Kidney tubule cell (primary cell): ENCODE measurements at regions not wholly inside any gene's neighbourhood (a gene's known extent, or its start where the extent isn't known, plus 50 kb on each side); places are given as distances from the start of the nearest gene placed in this dataset.
A peak's percentile ranks its signal among the peaks of the same experiment; 100 is the strongest.
"Not testable (repeated sequence)": the region's sequence is repeated elsewhere in the genome, so short reads cannot be mapped to it uniquely, and the experiment has no call there.

Source experiments
- DNase-seq: peaks from one replicate; pipeline ENCODE4 v3.0.0-alpha.2; 2018; ENCODE audit warnings: low spot score

DNA sequence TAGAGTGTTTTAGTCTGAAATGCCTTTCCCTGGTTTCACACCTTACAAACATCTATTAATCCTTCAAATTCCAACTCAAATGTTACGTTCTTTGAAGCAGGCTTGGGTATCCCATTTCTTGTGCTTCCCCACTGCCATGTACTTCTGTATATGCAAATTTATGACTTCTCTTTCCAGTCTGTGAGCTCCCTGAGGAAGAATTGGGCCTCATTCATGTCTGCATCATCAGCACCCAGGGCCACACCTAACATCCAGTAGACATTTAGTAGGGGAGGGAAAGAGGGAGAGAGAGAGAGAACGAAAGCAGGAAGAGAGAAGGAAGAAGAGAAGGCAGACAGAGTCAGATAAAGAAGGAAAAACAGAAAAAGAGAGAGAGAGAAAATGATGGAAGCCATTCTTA is 53.3 kb upstream of the KY start:
- DNase-seq, result no peak

- DNase-seq, result no peak
Observed at GRCh38 chr3:134704556-134704955, 53.7 kb upstream of the KY start.

DNA sequence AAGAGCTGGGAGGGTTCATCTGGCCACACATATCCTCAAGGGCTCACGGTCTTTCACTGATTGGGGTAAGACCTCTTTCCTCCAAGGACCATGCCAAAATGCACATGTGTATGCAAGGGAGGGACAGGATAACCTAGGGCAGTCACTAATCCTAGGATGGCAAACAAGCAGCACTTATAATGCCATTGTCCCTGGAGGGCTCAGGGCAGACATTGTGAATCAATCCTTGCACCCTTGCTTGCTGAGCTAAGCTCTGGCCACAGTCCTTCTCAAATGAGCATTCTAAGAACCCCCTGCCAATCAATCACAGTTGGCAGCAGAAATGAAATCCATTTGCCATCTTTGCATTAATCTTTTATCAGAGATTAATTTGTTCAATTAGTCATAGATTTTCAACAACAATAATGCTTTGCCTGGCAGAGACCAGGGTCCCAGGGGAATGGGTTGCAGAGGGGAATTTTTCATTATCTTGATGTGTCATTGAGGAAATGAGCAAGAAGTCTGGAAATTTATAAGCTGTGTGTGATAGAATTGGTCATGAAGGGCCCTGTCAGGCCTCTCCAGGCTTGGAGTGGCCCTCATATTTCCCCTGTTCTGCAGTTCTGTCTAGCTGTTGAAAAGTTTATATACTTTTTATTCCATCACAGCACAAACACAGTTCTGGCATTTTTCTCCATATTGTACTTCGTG is 57.2 kb upstream of the KY start:
- DNase-seq, result peak; percentile 66

GRCh38 chr3:134708671-134709070 is 57.8 kb upstream of the KY start:
- peak; percentile 85 for DNase-seq

- DNase-seq, result peak; percentile 6
Observed at GRCh38 chr3:134709076-134709475, 58.3 kb upstream of the KY start.

GRCh38 chr3:134709561-134710312 is 58.9 kb upstream of the KY start:
- DNase-seq, result peak; percentile 20

DNA sequence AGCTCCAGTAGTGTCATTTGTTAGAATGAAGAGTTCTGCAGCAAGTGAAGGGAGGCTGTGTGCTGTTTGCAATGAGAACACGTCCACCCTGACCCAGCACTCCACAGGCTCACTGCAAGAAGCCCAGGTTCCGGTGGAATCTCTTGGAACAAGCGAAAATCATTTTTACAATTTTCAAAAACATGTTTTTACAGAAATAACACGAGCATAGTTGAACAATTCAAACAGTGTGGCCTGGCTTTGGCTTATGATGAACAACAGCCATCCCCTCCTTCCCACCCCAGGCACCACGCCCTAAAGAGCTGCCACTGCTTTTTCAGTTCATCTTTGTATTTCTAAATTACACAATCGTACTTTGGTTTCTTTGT is 59.5 kb upstream of the KY start:
- DNase-seq, result no peak

GRCh38 chr3:134711284-134711683 is 60.5 kb upstream of the KY start:
- DNase-seq, result peak; percentile 88

GRCh38 chr3:134713671-134714070 is 62.8 kb upstream of the KY start:
- DNase-seq, result peak; percentile 9

DNA sequence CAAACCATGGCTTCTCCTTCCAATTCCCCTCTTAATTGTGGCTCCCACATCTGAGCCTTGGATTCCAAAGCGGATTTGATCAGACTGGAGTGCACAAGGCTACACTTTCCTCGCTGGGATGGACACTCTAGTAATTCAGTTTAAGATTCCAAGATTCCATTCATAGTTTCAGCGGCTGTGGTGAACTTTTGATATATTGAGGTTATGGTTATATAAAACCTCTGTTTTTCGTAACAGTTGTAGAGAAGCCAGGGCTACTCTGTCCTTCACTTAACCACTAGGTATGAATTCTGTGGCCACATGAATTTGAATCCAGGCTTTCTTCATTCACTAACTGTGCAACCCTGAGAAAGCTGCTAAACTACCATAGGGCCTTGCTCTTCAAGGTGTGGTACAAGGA is 67.9 kb upstream of the KY start:
- DNase-seq, result no peak

GRCh38 chr3:134721214-134721613 is 70.4 kb upstream of the KY start:
- peak; percentile 8 for DNase-seq

- DNase-seq, result no peak
Observed at GRCh38 chr3:134722969-134723368, 72.1 kb upstream of the EPHB1 start.

- no peak for DNase-seq
Observed at GRCh38 chr3:134729649-134730048, 65.4 kb upstream of the EPHB1 start.

- DNase-seq, result no peak
Observed at GRCh38 chr3:134737516-134737915, 57.5 kb upstream of the EPHB1 start.

DNA sequence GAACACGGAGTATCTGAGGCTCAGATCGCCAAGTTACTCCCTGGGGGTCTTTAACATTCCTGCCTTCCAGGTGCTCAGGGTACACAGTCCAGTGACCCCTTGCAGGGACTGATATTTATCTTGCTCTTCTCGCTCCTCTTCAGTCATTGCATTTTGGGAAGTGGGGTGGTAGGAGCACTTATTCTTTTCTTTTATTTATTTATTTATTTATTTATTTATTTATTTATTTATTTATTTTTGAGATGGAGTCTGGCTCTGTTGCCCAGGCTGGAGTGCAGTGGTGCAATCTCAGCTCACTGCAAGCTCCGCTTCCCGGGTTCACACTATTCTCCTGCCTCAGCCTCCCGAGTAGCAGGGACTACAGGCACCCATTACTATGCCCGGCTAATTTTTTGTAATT is 55.0 kb upstream of the EPHB1 start:
- not testable (repeated sequence) for DNase-seq

DNA sequence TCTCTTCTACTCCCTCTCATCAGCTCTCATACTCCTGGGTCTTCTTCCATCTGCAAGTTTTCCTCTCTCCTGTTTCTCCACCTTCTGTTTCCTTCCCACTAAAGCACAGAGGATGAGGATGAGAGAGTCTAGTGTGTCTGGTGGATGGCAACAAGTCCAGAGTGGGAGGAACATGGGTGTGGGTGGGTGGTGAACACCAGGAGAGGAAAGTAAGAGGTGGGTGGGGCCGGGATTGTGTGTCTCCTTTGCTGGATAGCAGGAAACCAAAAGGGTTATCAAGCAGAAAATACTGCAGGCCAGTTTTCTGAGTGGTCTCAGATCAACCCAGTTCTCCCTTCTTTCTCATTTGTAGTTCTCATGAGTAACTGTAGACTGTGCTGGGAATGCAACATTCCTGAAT is 52.9 kb upstream of the EPHB1 start:
- DNase-seq, result no peak

DNA sequence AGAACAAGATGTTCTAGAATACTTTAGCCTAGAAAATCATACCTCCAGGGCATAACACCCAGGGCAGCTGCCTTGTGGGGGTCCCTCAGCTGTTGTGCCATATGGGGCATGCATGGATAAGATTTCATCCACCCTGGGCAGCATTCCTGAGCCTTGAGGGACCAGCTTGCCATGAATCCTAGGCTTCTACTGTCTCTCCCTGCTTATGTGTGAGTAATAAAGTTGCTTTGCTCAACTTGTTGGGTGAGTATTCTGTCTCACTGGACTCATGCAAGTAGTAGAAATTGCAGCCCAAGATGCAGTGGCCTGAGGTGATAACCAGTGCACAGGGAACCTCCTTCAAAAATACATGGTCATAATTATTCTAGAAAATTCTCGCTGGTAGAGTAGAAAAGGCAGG is 52.1 kb upstream of the EPHB1 start:
- no peak for DNase-seq
